Osteocyte (in vitro differentiated cells): ENCODE measurements at regions not wholly inside any gene's neighbourhood (a gene's known extent, or its start where the extent isn't known, plus 50 kb on each side); places are given as distances from the start of the nearest gene placed in this dataset.
A peak's percentile ranks its signal among the peaks of the same experiment; 100 is the strongest.

Experiments
- DNase-seq: peaks from one replicate; pipeline ENCODE4 v3.0.0; 2021; ENCODE audit warnings: mixed read lengths; ENCODE audit not compliant: unreplicated experiment; ENCODE audit errors: extremely low spot score
- H3K27ac Mint-ChIP-seq: one replicate; pipeline ENCODE4 v1.8.0; 2021; ENCODE audit warnings: mild to moderate bottlenecking, mixed read lengths; ENCODE audit not compliant: unreplicated experiment
- H3K27me3 Mint-ChIP-seq: one replicate; pipeline ENCODE4 v1.8.0; 2021; ENCODE audit warnings: mixed read lengths; ENCODE audit not compliant: unreplicated experiment
- H3K36me3 Mint-ChIP-seq: one replicate; pipeline ENCODE4 v1.8.0; 2021; ENCODE audit warnings: mixed read lengths; ENCODE audit not compliant: unreplicated experiment
- H3K4me1 Mint-ChIP-seq: one replicate; pipeline ENCODE4 v1.8.0; 2021; ENCODE audit warnings: mixed read lengths; ENCODE audit not compliant: unreplicated experiment
- H3K4me3 Mint-ChIP-seq: one replicate; pipeline ENCODE4 v1.8.0; 2021; ENCODE audit warnings: mild to moderate bottlenecking, moderate library complexity, mixed read lengths; ENCODE audit not compliant: unreplicated experiment
- H3K9me3 Mint-ChIP-seq: one replicate; pipeline ENCODE4 v1.8.0; 2021; ENCODE audit warnings: mixed read lengths; ENCODE audit not compliant: unreplicated experiment
- CTCF ChIP-seq: fragments of 200-600 bp; sonication (generic); IDR thresholded peaks from 2 replicates; pipeline ENCODE4 v1.5.0; 2021; ENCODE audit warnings: antibody characterized with exemption, mild to moderate bottlenecking, moderate library complexity

- H3K4me3 Mint-ChIP-seq: no peak overlapping the region
- no peak for TF ChIP-seq CTCF
- peak; percentile 62 for DNase-seq
- H3K36me3 Mint-ChIP-seq: no peaks in the 10 kb centered on the region
- no peaks in the 10 kb centered on the region for H3K27me3 Mint-ChIP-seq
- H3K9me3 Mint-ChIP-seq: no peaks in the 10 kb centered on the region
- peaks cover 69% of the 10 kb centered on the region for H3K4me1 Mint-ChIP-seq
- H3K27ac Mint-ChIP-seq: peak overlapping the region; percentile 63
These were observed 103.1 kb upstream of the CDH5 start for GRCh38 chr16:66263168-66263972.

- Mint-ChIP-seq H3K27me3 (no peaks in the 10 kb centered on the region), H3K36me3 (no peaks in the 10 kb centered on the region), H3K27ac (peak overlapping the region; percentile 63), H3K4me3 (no peak overlapping the region), H3K4me1 (peaks cover 61% of the 10 kb centered on the region), H3K9me3 (no peaks in the 10 kb centered on the region)
- TF ChIP-seq CTCF: no peak
- peak; percentile 82 for DNase-seq
These were observed 104.0 kb upstream of the CDH5 start for GRCh38 chr16:66262253-66263167.

GRCh38 chr16:66261826-66262225 is 104.7 kb upstream of the CDH5 start:
- H3K27ac Mint-ChIP-seq: no peak overlapping the region
- DNase-seq: peak; percentile 59
- no peak for TF ChIP-seq CTCF
- peaks cover 54% of the 10 kb centered on the region for H3K4me1 Mint-ChIP-seq
- no peaks in the 10 kb centered on the region for H3K9me3 Mint-ChIP-seq
- H3K4me3 Mint-ChIP-seq: no peak overlapping the region
- H3K36me3 Mint-ChIP-seq: no peaks in the 10 kb centered on the region
- no peaks in the 10 kb centered on the region for H3K27me3 Mint-ChIP-seq

GRCh38 chr16:66260522-66261254 is 105.8 kb upstream of the CDH5 start:
- Mint-ChIP-seq H3K4me1 (peaks cover 43% of the 10 kb centered on the region), H3K27ac (no peak overlapping the region)

More at GRCh38 chr16:66260522-66261254, 105.8 kb upstream of the CDH5 start:
- Mint-ChIP-seq H3K4me3 (no peak overlapping the region), H3K27me3 (no peaks in the 10 kb centered on the region), H3K36me3 (no peaks in the 10 kb centered on the region), H3K9me3 (no peaks in the 10 kb centered on the region)
- no peak for TF ChIP-seq CTCF
- peak; percentile 73 for DNase-seq
